ENCODE measurements at regions not wholly inside any gene's neighbourhood (a gene's known extent, or its start where the extent isn't known, plus 50 kb on each side); places are given as distances from the start of the nearest gene placed in this dataset.

DNA sequence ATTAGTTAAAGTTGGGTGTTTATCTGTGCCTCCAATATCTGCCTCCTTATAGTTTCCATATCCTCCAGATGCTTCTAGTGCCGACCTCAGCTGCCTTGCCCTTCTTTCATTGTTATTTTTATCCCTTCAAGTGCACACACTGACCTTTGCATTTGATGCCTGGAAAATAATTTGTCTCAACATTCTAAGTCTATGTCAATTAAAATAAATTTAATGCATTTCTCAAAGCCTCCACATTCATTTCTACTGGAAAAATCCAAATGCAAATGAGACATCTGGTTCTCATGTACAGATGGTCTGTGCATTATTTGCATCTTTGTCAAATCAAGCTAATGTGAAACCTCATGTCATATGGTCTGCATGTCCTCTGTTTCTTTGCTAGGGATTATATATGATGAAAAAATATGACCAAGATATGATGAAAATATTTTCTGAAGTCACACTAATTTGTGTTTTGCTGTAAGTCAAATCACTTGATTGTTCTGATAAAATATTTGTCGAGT lies 61.4 kb downstream of the TMEM100 start:
- TF ChIP-seq, protein P1, sequence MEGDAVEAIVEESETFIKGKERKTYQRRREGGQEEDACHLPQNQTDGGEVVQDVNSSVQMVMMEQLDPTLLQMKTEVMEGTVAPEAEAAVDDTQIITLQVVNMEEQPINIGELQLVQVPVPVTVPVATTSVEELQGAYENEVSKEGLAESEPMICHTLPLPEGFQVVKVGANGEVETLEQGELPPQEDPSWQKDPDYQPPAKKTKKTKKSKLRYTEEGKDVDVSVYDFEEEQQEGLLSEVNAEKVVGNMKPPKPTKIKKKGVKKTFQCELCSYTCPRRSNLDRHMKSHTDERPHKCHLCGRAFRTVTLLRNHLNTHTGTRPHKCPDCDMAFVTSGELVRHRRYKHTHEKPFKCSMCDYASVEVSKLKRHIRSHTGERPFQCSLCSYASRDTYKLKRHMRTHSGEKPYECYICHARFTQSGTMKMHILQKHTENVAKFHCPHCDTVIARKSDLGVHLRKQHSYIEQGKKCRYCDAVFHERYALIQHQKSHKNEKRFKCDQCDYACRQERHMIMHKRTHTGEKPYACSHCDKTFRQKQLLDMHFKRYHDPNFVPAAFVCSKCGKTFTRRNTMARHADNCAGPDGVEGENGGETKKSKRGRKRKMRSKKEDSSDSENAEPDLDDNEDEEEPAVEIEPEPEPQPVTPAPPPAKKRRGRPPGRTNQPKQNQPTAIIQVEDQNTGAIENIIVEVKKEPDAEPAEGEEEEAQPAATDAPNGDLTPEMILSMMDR (IDR thresholded peaks at IDR 0.05), result no peak
- no peaks in the 10 kb centered on the region for H3K9me3 ChIP-seq
- intact Hi-C loops (cut with DNase I), result no loop called here
- H3K27ac ChIP-seq, result no peak overlapping the region
- DNase-seq, result no peak
- H3K4me1 ChIP-seq, result peaks cover 13% of the 10 kb centered on the region
- H3K4me3 ChIP-seq, result no peak overlapping the region
- no peak for ATAC-seq
- no peaks in the 10 kb centered on the region for H3K27me3 ChIP-seq (ENCODE audit: low read depth)
- H3K36me3 ChIP-seq, result no peaks in the 10 kb centered on the region

DNA sequence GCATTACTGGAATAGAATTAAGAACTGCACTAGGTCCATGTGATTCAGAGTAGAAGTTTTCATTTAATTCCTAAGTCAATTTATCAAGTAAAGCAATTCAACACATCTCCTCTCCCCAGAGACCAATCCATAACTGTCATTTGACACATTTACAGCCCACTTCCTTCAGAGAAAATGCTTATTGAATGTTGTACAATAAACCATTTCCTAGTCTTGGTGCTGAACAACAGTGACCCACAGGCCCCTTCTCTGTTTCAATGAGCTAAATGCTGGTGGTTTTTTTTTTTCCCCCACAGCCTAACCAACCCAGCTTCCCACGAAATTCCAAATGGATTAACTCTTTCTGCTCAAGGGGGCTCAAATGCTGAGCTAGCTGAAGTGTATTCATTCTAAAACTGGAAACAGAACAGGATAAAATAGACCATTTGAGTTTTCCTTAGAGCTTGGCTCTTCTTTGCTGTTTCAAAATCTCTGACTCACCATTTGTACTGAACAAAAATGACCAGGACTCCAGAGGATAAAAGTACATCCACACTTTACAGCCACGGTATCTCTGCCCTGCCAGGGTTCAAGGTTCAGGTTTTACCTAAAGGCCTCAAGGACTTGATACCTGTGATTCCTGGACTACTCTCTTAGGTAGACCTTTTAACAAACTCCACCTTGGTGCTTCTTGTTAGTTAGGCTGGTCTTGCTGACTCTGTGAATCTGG lies 62.3 kb downstream of the TMEM100 start:
- no peaks in the 10 kb centered on the region for H3K36me3 ChIP-seq
- no peak overlapping the region for H3K27ac ChIP-seq
- no peak overlapping the region for H3K4me3 ChIP-seq
- intact Hi-C loops (cut with DNase I), result no loop called here
- H3K9me3 ChIP-seq, result no peaks in the 10 kb centered on the region
- DNase-seq (no peak), ATAC-seq (no peak)
- peaks cover 13% of the 10 kb centered on the region for H3K4me1 ChIP-seq
- TF ChIP-seq, protein P1 (IDR thresholded peaks at IDR 0.05), result no peak
- H3K27me3 ChIP-seq (ENCODE audit: low read depth), result no peaks in the 10 kb centered on the region

DNA sequence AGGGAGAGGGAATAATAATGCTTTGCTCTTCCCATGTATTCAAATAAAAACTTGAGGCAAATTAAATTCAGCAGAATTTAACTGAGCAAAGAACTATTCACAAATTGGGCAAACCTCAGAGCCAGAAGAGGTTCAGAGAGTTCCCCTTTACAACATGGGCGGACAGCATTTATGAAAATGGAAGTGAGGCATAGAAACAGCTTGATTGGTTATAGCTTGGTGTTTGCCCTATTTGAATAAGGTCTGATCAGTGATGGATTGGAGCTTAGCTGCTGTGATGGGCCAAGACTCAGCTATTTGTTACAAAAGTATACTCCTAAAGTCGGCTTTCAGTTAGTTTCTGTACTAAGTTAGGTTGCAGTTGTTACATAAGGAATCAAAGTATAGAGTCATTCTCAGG lies 63.0 kb downstream of the TMEM100 start:
- ATAC-seq, result no peak
- no peak overlapping the region for H3K27ac ChIP-seq

DNA sequence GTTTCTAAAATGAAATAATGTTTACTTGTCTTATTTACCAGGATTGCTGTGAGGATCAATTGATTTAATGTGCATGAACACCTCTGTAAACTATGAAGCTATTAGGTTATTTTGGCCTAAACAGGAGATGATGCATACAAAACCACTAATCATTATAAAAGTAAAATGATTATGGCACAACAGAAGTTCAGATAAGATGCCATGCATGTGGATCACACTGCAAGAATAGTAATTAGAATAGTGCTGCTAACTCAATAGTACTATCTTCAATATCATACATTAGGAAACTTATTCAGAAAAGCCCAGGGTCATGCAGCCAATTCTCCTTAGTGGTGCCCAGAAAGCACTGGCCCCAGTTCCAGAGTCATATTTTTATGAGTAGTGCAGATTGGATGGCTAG lies 66.9 kb downstream of the TMEM100 start:
- ATAC-seq (no peak), DNase-seq (no peak)
- peaks cover 9% of the 10 kb centered on the region for H3K4me1 ChIP-seq
- TF ChIP-seq, protein P1 (IDR thresholded peaks at IDR 0.05), result no peak
- no peaks in the 10 kb centered on the region for H3K9me3 ChIP-seq
- intact Hi-C loops (cut with DNase I), result no loop called here
- no peaks in the 10 kb centered on the region for H3K36me3 ChIP-seq
- H3K27me3 ChIP-seq (ENCODE audit: low read depth), result no peaks in the 10 kb centered on the region
- no peak overlapping the region for H3K27ac ChIP-seq
- H3K4me3 ChIP-seq, result no peak overlapping the region

More for the DNA sequence above, 63.0 kb downstream of the TMEM100 start:
- Histone ChIP-seq H3K4me3 (no peak overlapping the region), H3K27me3 (ENCODE audit: low read depth) (no peaks in the 10 kb centered on the region), H3K4me1 (peaks cover 13% of the 10 kb centered on the region), H3K9me3 (no peaks in the 10 kb centered on the region), H3K36me3 (no peaks in the 10 kb centered on the region)
- intact Hi-C loops (cut with DNase I), result no loop called here
- DNase-seq, result no peak
- TF ChIP-seq, protein P1 (IDR thresholded peaks at IDR 0.05), result no peak

DNA sequence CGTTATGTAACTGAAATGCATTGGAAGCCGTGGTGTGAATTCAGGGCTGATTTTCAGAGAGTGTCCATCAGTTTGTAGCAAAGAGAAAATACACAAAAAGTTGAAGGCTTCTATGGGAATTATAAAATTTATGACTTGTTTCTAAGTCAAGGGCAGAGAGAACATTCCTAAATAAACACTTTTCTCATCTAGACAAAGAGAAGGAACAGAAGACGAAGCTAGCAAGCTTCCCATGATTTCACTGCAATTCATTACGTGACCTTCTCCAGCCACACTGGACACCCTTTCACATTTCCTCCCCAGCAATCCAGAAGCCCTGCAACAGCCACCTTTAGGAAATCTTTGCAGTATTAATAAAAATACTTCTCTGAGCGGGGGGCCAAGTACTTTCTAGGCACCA lies 67.8 kb downstream of the TMEM100 start:
- H3K9me3 ChIP-seq, result no peaks in the 10 kb centered on the region
- H3K4me3 ChIP-seq, result no peak overlapping the region
- DNase-seq (no peak), ATAC-seq (no peak)
- H3K27ac ChIP-seq, result no peak overlapping the region
- H3K36me3 ChIP-seq, result no peaks in the 10 kb centered on the region
- intact Hi-C loops (cut with DNase I), result no loop called here
- no peaks in the 10 kb centered on the region for H3K4me1 ChIP-seq
- TF ChIP-seq, protein P1 (IDR thresholded peaks at IDR 0.05), result no peak
- H3K27me3 ChIP-seq (ENCODE audit: low read depth), result no peaks in the 10 kb centered on the region

All from lower lobe of right lung (tissue), 2 donors.